Prostate gland (tissue), 1 donor: ENCODE measurements at regions not wholly inside any gene's neighbourhood (a gene's known extent, or its start where the extent isn't known, plus 50 kb on each side); places are given as distances from the start of the nearest gene placed in this dataset.
"Not testable (repeated sequence)": the region's sequence is repeated elsewhere in the genome, so short reads cannot be mapped to it uniquely, and the experiment has no call there.

Experiments used
- POLR2A ChIP-seq: fragments of 450-650 bp; IDR thresholded peaks from one replicate; pipeline ENCODE4 v1.6.1; 2016; ENCODE audit warnings: antibody characterized with exemption, mild to moderate bottlenecking
- POLR2AphosphoS5 ChIP-seq: sonication (generic); formaldehyde crosslinking; IDR thresholded peaks from one replicate; pipeline ENCODE4 v1.6.1; 2017; ENCODE audit warnings: antibody characterized with exemption

DNA sequence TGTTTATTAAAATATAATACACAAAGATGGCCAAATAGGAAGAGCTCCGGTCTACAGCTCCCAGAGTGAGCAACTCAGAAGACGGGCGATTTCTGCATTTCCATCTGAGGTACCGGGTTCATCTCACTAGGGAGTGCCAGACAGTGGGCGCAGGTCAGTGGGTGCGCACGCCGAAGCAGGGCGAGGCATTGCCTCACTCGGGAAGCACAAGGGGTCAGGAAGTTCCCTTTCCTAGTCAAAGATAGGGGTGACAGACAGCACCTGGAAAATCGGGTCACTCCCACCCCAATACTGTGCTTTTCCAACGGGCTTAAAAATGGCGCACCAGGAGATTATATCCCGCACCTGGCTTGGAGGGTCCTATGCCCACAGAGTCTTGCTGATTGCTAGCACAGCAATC lies 234.9 kb upstream of the CDH11 start:
- TF ChIP-seq POLR2A, POLR2AphosphoS5: not testable (repeated sequence)
